Uterus (tissue), 3 donors: ENCODE measurements at regions not wholly inside any gene's neighbourhood (a gene's known extent, or its start where the extent isn't known, plus 50 kb on each side); places are given as distances from the start of the nearest gene placed in this dataset.

Source experiments
- DNase-seq, 2 donors: peaks; one replicate each; pipeline ENCODE4 v3.0.0-alpha.2; 2019 to 2020
- H3K27ac ChIP-seq, 2 donors: fragments of 200-600 bp; sonication (generic); 1 replicate in 1 of 2; 2 replicates in 1 of 2; pipeline ENCODE4 v1.5.1; 2016 to 2018
- H3K27me3 ChIP-seq, 2 donors: fragments of 200-600 bp; sonication (generic); one replicate each; pipeline ENCODE4 v1.5.1; 2018 to 2019; ENCODE audit warnings: control low read depth in 1 of 2
- H3K36me3 ChIP-seq, 2 donors: fragments of 200-600 bp; sonication (generic); one replicate each; pipeline ENCODE4 v1.5.1; 2019; ENCODE audit warnings: control low read depth in 1 of 2
- H3K4me1 ChIP-seq, 2 donors: fragments of 200-600 bp; sonication (generic); one replicate each; pipeline ENCODE4 v1.5.1; 2018 to 2019; ENCODE audit warnings: control low read depth in 1 of 2
- H3K4me3 ChIP-seq, 2 donors: fragments of 200-600 bp; sonication (generic); 1 replicate in 1 of 2; 2 replicates in 1 of 2; pipeline ENCODE4 v1.5.1; 2018 to 2019; ENCODE audit warnings: mild to moderate bottlenecking in 1 of 2
- H3K9me3 ChIP-seq, 2 donors: fragments of 200-600 bp; sonication (generic); one replicate each; pipeline ENCODE4 v1.5.1; 2019; ENCODE audit warnings: control low read depth in 1 of 2
- CTCF ChIP-seq, 4 experiments: fragments of 200-600 bp in 2 of 4; fragments of 450-650 bp in 2 of 4; sonication (generic) in 2 of 4; IDR thresholded peaks; one replicate each; pipeline ENCODE4 v1.5.1; 2016 to 2019; ENCODE audit warnings: antibody characterized with exemption in 4 of 4, mild to moderate bottlenecking in 2 of 4, moderate library complexity in 1 of 4
- POLR2A ChIP-seq, 2 donors: fragments of 450-650 bp; IDR thresholded peaks; one replicate each; pipeline ENCODE4 v1.6.1; 2016; ENCODE audit warnings: antibody characterized with exemption in 2 of 2, mild to moderate bottlenecking in 1 of 2, moderate library complexity in 1 of 2
- intact Hi-C: fragments of 100-400 bp; cut with DNase I; formaldehyde crosslinking; loops from one replicate; pipeline ENCODE4 v1.15.1; 2023; ENCODE audit warnings: low total_unique reads
- donor health status: DM: yes; HTN: yes; CAD: no.

GRCh38 chr11:92495107-92495793 is 270.6 kb downstream of the FAT3 start:
- no peak overlapping the region for H3K4me3 ChIP-seq
- H3K36me3 ChIP-seq, result no peaks in the 10 kb centered on the region
- DNase-seq, result no peak
- intact Hi-C loops, result no loop called here
- TF ChIP-seq POLR2A (IDR thresholded peaks at IDR 0.05) (no peak), CTCF (IDR thresholded peaks at IDR 0.05) (no peak)
- no peaks in the 10 kb centered on the region for H3K27me3 ChIP-seq
- H3K4me1 ChIP-seq, result no peaks in the 10 kb centered on the region
- H3K9me3 ChIP-seq, result no peaks in the 10 kb centered on the region
- H3K27ac ChIP-seq, result no peak overlapping the region

- no peak overlapping the region for H3K4me3 ChIP-seq
- H3K27ac ChIP-seq, result no peak overlapping the region
- no peaks in the 10 kb centered on the region for H3K36me3 ChIP-seq
- DNase-seq, result no peak
- H3K9me3 ChIP-seq, result no peaks in the 10 kb centered on the region
- TF ChIP-seq POLR2A (IDR thresholded peaks at IDR 0.05) (no peak), CTCF (IDR thresholded peaks at IDR 0.05) (no peak)
- peaks cover 0 to 5% of the 10 kb centered on the region in 2 donors for H3K27me3 ChIP-seq
- intact Hi-C loops, result no loop called here
- H3K4me1 ChIP-seq, result no peaks in the 10 kb centered on the region
These were observed 275.8 kb downstream of the FAT3 start for GRCh38 chr11:92500453-92500852.

GRCh38 chr11:92501066-92501739 is 276.6 kb downstream of the FAT3 start:
- no peak for TF ChIP-seq CTCF (IDR thresholded peaks at IDR 0.05)
- no peak for TF ChIP-seq POLR2A (IDR thresholded peaks at IDR 0.05)
- no peak for DNase-seq
- no peaks in the 10 kb centered on the region for H3K36me3 ChIP-seq
- H3K9me3 ChIP-seq, result no peaks in the 10 kb centered on the region
- H3K4me1 ChIP-seq, result no peaks in the 10 kb centered on the region
- H3K4me3 ChIP-seq, result no peak overlapping the region
- peaks cover 0 to 5% of the 10 kb centered on the region in 2 donors for H3K27me3 ChIP-seq
- H3K27ac ChIP-seq, result no peak overlapping the region
- intact Hi-C loops, result no loop called here

GRCh38 chr11:92504004-92504403 is 279.4 kb downstream of the FAT3 start:
- intact Hi-C loops, result no loop called here
- H3K27me3 ChIP-seq, result peaks cover 0 to 5% of the 10 kb centered on the region in 2 donors
- H3K9me3 ChIP-seq, result no peaks in the 10 kb centered on the region
- no peak for DNase-seq
- H3K27ac ChIP-seq, result no peak overlapping the region
- no peak overlapping the region for H3K4me3 ChIP-seq
- H3K4me1 ChIP-seq, result no peaks in the 10 kb centered on the region
- TF ChIP-seq CTCF (IDR thresholded peaks at IDR 0.05) (no peak), POLR2A (IDR thresholded peaks at IDR 0.05) (no peak)
- H3K36me3 ChIP-seq, result no peaks in the 10 kb centered on the region

GRCh38 chr11:92504534-92504933 is 279.9 kb downstream of the FAT3 start:
- no peak overlapping the region for H3K27ac ChIP-seq
- intact Hi-C loops, result no loop called here
- no peak overlapping the region for H3K4me3 ChIP-seq
- H3K9me3 ChIP-seq, result no peaks in the 10 kb centered on the region
- peaks cover 0 to 5% of the 10 kb centered on the region in 2 donors for H3K27me3 ChIP-seq
- H3K36me3 ChIP-seq, result no peaks in the 10 kb centered on the region
- no peak for TF ChIP-seq CTCF (IDR thresholded peaks at IDR 0.05)
- TF ChIP-seq POLR2A (IDR thresholded peaks at IDR 0.05), result no peak
- no peaks in the 10 kb centered on the region for H3K4me1 ChIP-seq
- no peak for DNase-seq
